Thoracic aorta (tissue), 2 donors: ENCODE measurements at regions not wholly inside any gene's neighbourhood (a gene's known extent, or its start where the extent isn't known, plus 50 kb on each side); places are given as distances from the start of the nearest gene placed in this dataset.

Experiments used
- ATAC-seq: fragments of 150-250 bp; one replicate; pipeline ENCODE4 v1.8.0; 2017; ENCODE audit warnings: low read depth; ENCODE audit not compliant: insufficient number of reproducible peaks, low FRiP score
- DNase-seq: peaks from one replicate; pipeline ENCODE4 v3.0.0-alpha.2; 2020; ENCODE audit warnings: low spot score
- H3K27ac ChIP-seq, 2 donors: fragments of 200-600 bp; sonication (generic); 1 replicate in 1 of 2; 2 replicates in 1 of 2; pipeline ENCODE4 v1.5.1; 2016; ENCODE audit warnings: mild to moderate bottlenecking in 2 of 2, moderate library complexity in 2 of 2
- H3K27me3 ChIP-seq: fragments of 200-600 bp; sonication (generic); replicated peaks from 2 replicates; pipeline ENCODE4 v1.6.0; 2016; ENCODE audit warnings: mild to moderate bottlenecking; ENCODE audit not compliant: insufficient read depth
- H3K36me3 ChIP-seq: fragments of 200-600 bp; sonication (generic); one replicate; pipeline ENCODE4 v1.5.1; 2016
- H3K4me1 ChIP-seq, 2 donors: fragments of 200-600 bp; sonication (generic); 1 replicate in 1 of 2; 2 replicates in 1 of 2; pipeline versions ENCODE4 v1.5.1 to v1.6.0; 2016; ENCODE audit warnings: low read depth in 2 of 2, mild to moderate bottlenecking in 1 of 2; ENCODE audit not compliant: control insufficient read depth in 1 of 2
- H3K4me3 ChIP-seq: fragments of 200-600 bp; sonication (generic); 2 replicates; pipeline ENCODE4 v1.5.1; 2016; ENCODE audit warnings: mild to moderate bottlenecking
- H3K9me3 ChIP-seq: fragments of 200-600 bp; sonication (generic); 2 replicates; pipeline ENCODE4 v1.5.1; 2016
- TF ChIP-seq, protein P1 (sequence below): fragments of 200-600 bp; sonication (generic); IDR thresholded peaks from one replicate; pipeline ENCODE4 v1.5.1; 2019; ENCODE audit warnings: antibody characterized with exemption

DNA sequence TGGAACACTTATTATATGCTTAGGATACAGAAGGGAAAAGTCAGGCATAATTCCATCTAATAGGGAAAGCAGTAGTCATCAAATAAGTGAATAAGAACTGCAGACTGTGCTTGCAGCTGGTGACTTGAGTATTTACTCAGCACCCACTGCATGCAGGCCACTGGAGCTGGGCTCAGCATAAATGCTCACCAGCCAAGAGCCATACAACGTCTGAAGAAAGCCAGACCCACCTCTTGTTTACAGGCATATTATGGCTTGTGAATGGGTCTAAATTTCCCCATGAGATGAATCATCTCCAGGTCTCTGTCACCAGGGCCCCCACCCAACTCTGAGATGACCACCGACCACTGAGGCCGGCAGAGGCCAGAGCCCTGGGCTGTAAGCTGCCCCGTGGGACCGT lies 123.8 kb upstream of the PKDCC start:
- Histone ChIP-seq H3K27ac (no peak overlapping the region), H3K9me3 (no peaks in the 10 kb centered on the region), H3K4me3 (no peak overlapping the region), H3K27me3 (no peaks in the 10 kb centered on the region), H3K36me3 (no peaks in the 10 kb centered on the region), H3K4me1 (peaks cover 3 to 31% of the 10 kb centered on the region in 2 donors)
- TF ChIP-seq, protein P1, sequence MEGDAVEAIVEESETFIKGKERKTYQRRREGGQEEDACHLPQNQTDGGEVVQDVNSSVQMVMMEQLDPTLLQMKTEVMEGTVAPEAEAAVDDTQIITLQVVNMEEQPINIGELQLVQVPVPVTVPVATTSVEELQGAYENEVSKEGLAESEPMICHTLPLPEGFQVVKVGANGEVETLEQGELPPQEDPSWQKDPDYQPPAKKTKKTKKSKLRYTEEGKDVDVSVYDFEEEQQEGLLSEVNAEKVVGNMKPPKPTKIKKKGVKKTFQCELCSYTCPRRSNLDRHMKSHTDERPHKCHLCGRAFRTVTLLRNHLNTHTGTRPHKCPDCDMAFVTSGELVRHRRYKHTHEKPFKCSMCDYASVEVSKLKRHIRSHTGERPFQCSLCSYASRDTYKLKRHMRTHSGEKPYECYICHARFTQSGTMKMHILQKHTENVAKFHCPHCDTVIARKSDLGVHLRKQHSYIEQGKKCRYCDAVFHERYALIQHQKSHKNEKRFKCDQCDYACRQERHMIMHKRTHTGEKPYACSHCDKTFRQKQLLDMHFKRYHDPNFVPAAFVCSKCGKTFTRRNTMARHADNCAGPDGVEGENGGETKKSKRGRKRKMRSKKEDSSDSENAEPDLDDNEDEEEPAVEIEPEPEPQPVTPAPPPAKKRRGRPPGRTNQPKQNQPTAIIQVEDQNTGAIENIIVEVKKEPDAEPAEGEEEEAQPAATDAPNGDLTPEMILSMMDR = no peak
- no peak for DNase-seq
- no peak for ATAC-seq

DNA sequence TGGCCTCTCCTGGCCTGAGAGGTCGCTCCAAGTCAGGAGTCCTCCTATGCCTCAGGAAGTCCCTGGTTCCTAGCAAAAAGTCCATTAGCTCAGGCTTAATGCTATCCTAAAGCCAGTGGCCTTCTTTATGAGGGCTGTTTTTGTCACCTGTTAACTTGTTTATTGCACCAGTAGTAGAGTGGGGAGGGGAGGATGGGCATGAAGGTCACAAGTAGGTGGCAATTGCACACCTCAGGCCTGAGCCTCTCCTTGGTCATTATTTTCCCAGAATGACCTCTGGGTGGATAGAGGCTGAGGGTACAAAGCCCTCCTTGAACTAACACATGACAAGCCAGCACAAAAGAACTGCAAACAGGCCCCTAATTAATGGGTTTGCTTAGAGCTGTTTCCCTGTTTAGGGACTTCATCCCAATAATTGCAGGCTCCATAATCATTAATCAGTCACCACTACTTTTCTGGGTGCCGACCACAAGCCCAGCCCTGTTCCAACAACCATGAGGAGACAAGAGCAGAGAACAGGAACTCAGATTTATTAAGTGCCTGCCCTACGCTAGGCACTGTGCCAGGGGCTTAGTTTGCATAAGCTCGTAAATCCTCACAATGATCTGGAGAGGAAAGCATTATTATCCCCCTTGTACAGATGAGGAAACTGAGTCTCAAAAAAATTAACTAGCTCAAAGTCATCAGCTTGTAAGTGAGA lies 123.0 kb upstream of the PKDCC start:
- H3K27ac ChIP-seq = no peak overlapping the region
- H3K36me3 ChIP-seq = no peaks in the 10 kb centered on the region
- no peak for DNase-seq
- ATAC-seq = no peak
- TF ChIP-seq, protein P1 = no peak
- peaks cover 3 to 31% of the 10 kb centered on the region in 2 donors for H3K4me1 ChIP-seq
- no peaks in the 10 kb centered on the region for H3K9me3 ChIP-seq
- no peaks in the 10 kb centered on the region for H3K27me3 ChIP-seq
- no peak overlapping the region for H3K4me3 ChIP-seq

DNA sequence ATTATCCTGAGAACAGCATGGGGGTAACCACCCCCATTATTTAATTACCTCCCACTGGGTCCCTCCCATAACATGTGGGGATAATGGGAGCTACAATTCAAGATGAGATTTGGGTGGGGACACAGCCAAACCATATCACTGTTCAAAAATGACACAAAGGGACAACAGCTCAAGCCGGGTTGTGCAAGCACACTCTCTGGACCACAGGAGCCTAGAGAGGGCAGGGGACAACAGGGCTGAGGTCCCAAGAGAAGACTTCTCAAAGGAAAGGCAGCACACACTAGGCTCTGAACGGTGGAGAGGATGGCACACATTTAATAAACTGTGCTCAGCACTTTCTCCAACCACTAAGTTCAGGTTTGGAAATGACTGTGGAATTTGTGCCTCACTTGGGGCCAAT lies 122.1 kb upstream of the PKDCC start:
- H3K27ac ChIP-seq = peak overlapping the region in 1 of 2 donors; percentile 49
- DNase-seq (no peak), ATAC-seq (no peak)
- H3K36me3 ChIP-seq = no peaks in the 10 kb centered on the region
- H3K4me3 ChIP-seq = no peak overlapping the region
- no peaks in the 10 kb centered on the region for H3K9me3 ChIP-seq
- H3K27me3 ChIP-seq = no peaks in the 10 kb centered on the region
- H3K4me1 ChIP-seq = peaks cover 3 to 31% of the 10 kb centered on the region in 2 donors
- TF ChIP-seq, protein P1 = no peak

- peak overlapping the region; percentile 44 to 49 for H3K27ac ChIP-seq
- no peak for DNase-seq
- H3K27me3 ChIP-seq = no peaks in the 10 kb centered on the region
- no peak overlapping the region for H3K4me3 ChIP-seq
- H3K9me3 ChIP-seq = no peaks in the 10 kb centered on the region
- ATAC-seq = no peak
- TF ChIP-seq, protein P1 = no peak
- H3K36me3 ChIP-seq = no peaks in the 10 kb centered on the region
- peaks cover 3 to 41% of the 10 kb centered on the region in 2 donors for H3K4me1 ChIP-seq
These were observed 120.9 kb upstream of the PKDCC start for GRCh38 chr2:41926614-41927580.

DNA sequence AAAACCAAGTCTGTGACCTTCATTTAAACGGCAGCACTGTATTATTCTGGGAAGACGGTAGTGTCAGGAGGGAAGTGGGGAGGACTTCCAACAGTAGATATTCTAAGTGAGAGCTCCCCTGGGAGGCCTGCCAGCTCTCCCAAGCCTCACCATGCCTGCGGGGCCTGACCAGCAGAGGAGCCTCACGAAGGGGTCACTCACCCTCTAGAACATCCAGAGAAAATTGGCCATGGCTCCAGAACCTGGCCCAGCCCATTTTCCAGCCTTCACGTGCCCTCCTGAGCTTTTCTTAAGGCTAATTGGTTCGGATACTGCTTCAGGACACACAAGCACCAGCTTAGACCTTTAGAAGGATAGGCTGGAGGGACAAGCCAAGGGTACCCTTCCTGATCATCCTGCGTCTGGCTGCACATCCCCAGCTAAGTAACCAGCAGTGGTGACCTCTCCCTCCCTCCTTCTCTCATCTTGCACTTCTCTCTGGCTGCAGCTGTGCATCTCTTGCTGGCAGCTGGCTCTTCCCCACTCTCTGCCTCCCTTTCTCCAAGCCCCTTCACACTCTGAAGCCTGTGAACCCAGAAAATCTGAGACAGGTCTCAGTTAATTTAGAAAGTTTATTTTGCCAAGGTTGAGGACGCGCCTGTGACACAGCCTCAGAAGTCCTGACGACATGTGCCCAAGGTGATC lies 120.1 kb upstream of the PKDCC start:
- no peak for DNase-seq
- Histone ChIP-seq H3K4me3 (no peak overlapping the region), H3K9me3 (no peaks in the 10 kb centered on the region), H3K27ac (peak overlapping the region; percentile 44 to 49), H3K27me3 (no peaks in the 10 kb centered on the region), H3K4me1 (peaks cover 3 to 49% of the 10 kb centered on the region in 2 donors), H3K36me3 (no peaks in the 10 kb centered on the region)
- TF ChIP-seq, protein P1 = no peak
- no peak for ATAC-seq
